IPS-15b (cell line): ENCODE measurements at regions not wholly inside any gene's neighbourhood (a gene's known extent, or its start where the extent isn't known, plus 50 kb on each side); places are given as distances from the start of the nearest gene placed in this dataset.

Experiments used
- H3K27me3 ChIP-seq: one replicate; pipeline ENCODE4 v1.6.1; 2013; ENCODE audit warnings: low read length; ENCODE audit not compliant: control insufficient read depth, insufficient read depth
- H3K36me3 ChIP-seq: one replicate; pipeline ENCODE4 v1.6.1; 2013; ENCODE audit warnings: low read length; ENCODE audit not compliant: control insufficient read depth, insufficient read depth
- H3K4me1 ChIP-seq: one replicate; pipeline ENCODE4 v1.6.1; 2013; ENCODE audit warnings: mild to moderate bottlenecking, low read length; ENCODE audit not compliant: control insufficient read depth, insufficient read depth
- H3K4me3 ChIP-seq: one replicate; pipeline ENCODE4 v1.5.1; 2013; ENCODE audit warnings: low read depth, low read length
- H3K9ac ChIP-seq: one replicate; pipeline ENCODE4 v1.6.1; 2013; ENCODE audit warnings: low read depth, mild to moderate bottlenecking, low read length
- H3K9me3 ChIP-seq: one replicate; pipeline ENCODE4 v1.6.1; 2013; ENCODE audit warnings: mild to moderate bottlenecking, low read length; ENCODE audit not compliant: control insufficient read depth, insufficient read depth

DNA sequence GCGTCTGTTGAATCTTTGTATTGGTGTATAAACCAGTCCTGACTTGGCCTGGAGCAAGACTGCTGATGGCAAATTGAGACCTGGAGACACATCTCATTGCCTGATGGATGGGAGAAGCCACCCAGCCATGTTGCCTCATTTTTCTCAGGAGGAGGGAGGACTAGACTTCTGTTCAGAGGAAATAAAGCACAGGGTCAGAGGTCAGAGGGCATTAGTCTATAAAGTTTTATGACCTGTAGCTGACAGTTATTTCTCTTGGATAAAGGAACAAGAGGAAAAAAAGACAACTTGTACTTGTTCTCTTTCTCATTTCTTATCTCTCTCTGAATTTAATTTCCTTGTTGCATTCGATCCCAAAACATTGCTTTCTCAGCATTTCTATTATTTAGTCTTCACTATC, 775.9 kb downstream of the SQOR start:
- Histone ChIP-seq H3K27me3 (no peaks in the 10 kb centered on the region), H3K9me3 (no peaks in the 10 kb centered on the region), H3K4me3 (no peak overlapping the region), H3K36me3 (no peaks in the 10 kb centered on the region), H3K9ac (no peak overlapping the region), H3K4me1 (peaks cover 3% of the 10 kb centered on the region)

DNA sequence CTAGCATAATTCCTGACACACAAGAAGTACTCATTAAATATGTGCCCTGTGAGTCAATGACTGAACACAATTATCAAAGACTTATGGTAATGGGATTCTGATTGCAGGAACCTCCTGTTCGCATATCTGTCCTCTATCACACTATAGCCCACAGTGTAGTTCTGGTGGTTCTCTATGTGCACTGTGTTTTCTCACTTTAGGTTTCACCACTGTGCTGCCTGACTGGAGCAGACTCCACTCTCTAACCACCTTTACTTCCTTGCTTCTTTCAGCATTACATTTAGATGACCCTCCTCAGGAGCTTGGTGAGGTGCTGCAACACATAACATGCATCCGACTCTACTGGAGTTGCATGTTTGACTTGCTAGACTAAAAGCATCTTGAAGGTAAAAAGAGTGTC, 777.1 kb downstream of the SQOR start:
- Histone ChIP-seq H3K9ac (no peak overlapping the region), H3K36me3 (no peaks in the 10 kb centered on the region), H3K4me3 (no peak overlapping the region), H3K4me1 (peaks cover 3% of the 10 kb centered on the region), H3K27me3 (no peaks in the 10 kb centered on the region), H3K9me3 (no peaks in the 10 kb centered on the region)

DNA sequence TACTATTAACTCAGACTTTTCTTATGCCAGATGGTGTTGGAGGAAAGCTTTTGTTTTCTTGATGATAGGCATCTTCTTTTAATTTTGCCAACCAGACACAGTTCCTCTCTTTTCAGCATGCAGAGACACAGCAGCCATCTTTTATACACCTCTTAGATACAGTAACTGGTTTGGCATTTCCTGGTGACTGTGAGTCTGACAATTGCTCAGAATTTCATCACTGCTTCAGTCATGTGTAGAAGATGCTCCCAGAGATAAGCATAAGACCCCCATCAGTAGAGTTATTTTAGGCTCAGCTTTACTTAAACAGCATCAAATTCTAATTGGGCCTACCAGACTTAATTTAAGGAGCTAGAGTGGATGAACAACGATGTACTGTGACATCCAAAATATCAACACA, 779.0 kb downstream of the SQOR start:
- H3K9ac ChIP-seq: no peak overlapping the region
- no peaks in the 10 kb centered on the region for H3K27me3 ChIP-seq
- no peak overlapping the region for H3K4me3 ChIP-seq
- H3K36me3 ChIP-seq: no peaks in the 10 kb centered on the region
- peaks cover 3% of the 10 kb centered on the region for H3K4me1 ChIP-seq
- no peaks in the 10 kb centered on the region for H3K9me3 ChIP-seq

DNA sequence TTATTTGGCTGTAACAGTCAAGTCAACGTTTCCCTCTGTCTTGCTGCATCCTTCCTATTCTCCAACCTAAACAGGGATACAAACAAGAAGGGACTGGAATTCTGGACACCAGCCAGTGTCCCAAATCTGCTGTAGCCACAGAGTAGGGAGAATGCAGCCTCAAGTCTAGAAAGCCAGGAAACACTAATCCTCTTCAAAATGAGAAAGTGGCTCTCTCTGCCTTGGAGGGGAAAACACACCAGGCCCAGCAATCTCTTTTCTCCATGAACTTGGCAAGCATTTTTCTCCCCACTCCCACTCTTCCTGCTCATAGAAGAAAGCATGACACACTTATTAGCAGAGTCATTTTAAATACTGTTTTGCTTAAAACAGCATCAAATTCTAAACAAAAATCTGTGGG, 781.7 kb downstream of the SQOR start:
- Histone ChIP-seq H3K9me3 (no peaks in the 10 kb centered on the region), H3K4me1 (no peaks in the 10 kb centered on the region)

DNA sequence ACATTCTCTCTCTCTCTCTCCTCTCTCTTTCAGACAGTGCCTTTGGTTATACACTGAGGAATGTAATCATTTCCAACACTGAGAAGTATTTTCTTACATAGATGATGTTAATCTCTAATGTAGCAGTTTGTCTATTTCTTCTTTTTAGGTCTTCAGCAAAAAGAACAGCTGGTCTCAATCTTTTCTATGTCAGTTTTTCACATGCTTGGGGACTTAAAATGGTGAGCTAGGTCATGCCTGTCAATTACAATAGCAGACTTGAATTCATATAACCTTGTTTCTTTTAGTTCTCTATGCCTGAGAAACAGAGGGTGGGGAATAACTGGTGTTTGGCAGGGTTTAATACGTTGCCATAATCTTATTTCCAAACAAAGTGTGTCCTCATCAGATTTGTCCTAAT, 786.2 kb downstream of the SQOR start:
- H3K9me3 ChIP-seq: no peaks in the 10 kb centered on the region
- H3K4me1 ChIP-seq: no peaks in the 10 kb centered on the region
- no peak overlapping the region for H3K9ac ChIP-seq
- H3K4me3 ChIP-seq: no peak overlapping the region
- H3K27me3 ChIP-seq: no peaks in the 10 kb centered on the region
- H3K36me3 ChIP-seq: no peaks in the 10 kb centered on the region

More for the DNA sequence above, 781.7 kb downstream of the SQOR start:
- no peaks in the 10 kb centered on the region for H3K27me3 ChIP-seq
- no peak overlapping the region for H3K9ac ChIP-seq
- H3K36me3 ChIP-seq: no peaks in the 10 kb centered on the region
- no peak overlapping the region for H3K4me3 ChIP-seq

DNA sequence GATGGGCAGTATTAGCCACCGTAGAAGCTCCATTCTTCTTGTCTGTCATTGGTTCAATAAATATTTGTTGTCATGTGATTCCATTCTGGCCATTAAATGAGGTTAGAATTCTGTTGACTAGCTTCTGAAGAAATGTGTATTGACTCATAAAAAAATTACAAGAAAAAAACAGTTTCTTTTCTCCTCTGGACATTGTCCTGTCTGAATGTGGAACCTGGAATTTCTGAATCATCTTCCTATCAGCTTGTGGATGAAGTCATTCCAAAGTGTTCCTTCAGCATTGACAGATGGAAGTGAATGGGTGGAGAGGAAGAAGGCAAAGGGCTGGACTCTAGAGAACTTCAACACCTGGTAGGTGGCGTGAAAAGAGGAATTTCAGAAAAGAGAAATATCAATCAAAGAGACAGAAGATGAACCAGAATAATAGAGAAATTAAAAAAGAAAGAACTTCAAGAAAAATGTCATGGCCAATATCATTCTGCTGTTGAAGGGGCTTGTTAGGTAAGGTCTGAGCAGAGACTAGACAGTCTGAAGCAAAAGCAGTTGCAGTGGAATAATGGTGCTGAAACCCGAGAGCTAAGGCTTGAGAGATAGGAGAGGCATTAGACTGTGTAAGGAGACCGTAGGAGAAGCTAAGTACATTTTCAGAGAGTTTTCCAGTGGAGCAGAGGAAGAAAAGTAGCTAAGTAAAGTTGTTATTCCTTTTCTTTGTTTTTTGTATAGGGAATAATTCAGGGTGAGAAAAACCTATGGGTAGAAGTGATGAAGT, 806.6 kb downstream of the SQOR start:
- Histone ChIP-seq H3K9me3 (no peaks in the 10 kb centered on the region), H3K4me3 (no peak overlapping the region), H3K4me1 (no peaks in the 10 kb centered on the region), H3K9ac (no peak overlapping the region), H3K27me3 (no peaks in the 10 kb centered on the region), H3K36me3 (no peaks in the 10 kb centered on the region)

DNA sequence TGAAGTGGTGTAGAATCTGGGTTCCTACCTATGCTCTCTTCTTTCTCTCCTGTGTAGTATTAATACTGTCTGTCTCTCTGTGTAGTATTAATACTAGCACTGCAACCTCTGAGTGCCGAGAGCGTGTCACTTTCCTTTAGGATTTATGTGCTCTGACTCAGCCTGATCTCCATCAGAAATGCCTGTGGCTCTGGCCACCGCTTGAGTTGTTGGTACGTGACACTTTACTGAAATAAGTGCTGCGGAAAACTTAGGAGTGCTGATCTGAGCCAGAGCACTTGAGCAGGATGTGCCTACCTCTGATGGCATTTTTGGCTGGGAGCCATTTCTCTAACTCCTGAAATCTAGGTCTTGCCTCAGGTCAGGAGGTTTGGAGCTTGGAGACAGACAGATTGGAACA, 807.4 kb downstream of the SQOR start:
- no peaks in the 10 kb centered on the region for H3K9me3 ChIP-seq
- H3K36me3 ChIP-seq: no peaks in the 10 kb centered on the region
- no peak overlapping the region for H3K9ac ChIP-seq

DNA sequence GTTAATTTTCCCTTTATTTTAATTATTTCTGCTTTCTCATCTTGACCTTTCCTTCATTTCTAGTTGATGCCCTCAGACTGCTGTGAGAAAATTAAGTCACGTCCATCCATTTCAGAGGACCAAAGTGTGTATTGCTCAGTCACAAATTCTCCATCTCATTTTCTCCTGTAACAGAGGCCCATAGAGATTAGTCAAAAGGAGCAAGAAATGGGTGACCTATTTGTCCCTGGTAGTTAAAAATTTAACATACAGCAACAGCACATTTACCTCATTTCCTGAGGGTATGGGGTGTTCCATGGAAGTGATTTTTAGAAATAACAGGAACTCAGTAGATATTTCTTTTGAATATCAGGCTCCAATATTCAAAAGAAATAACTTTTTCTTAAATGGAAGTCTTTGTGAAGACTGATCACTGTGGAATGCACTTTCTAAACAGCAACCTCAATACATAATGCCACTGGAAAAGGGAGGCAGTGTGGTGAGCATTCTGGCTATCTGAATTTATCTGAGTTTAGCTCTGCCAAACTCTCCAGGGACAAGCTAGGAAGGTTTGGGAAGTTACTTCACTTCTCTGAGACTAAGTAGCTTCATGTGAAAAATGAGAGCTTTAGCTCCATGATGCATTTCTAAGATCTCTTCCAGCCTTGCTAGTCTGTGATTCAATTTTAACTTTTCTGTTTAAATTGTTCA, 808.2 kb downstream of the SQOR start:
- no peak overlapping the region for H3K4me3 ChIP-seq
- H3K9me3 ChIP-seq: no peaks in the 10 kb centered on the region
- H3K27me3 ChIP-seq: no peaks in the 10 kb centered on the region
- H3K36me3 ChIP-seq: no peaks in the 10 kb centered on the region
- H3K9ac ChIP-seq: no peak overlapping the region
- no peaks in the 10 kb centered on the region for H3K4me1 ChIP-seq

More for the DNA sequence above, 807.4 kb downstream of the SQOR start:
- Histone ChIP-seq H3K4me3 (no peak overlapping the region), H3K27me3 (no peaks in the 10 kb centered on the region), H3K4me1 (no peaks in the 10 kb centered on the region)

DNA sequence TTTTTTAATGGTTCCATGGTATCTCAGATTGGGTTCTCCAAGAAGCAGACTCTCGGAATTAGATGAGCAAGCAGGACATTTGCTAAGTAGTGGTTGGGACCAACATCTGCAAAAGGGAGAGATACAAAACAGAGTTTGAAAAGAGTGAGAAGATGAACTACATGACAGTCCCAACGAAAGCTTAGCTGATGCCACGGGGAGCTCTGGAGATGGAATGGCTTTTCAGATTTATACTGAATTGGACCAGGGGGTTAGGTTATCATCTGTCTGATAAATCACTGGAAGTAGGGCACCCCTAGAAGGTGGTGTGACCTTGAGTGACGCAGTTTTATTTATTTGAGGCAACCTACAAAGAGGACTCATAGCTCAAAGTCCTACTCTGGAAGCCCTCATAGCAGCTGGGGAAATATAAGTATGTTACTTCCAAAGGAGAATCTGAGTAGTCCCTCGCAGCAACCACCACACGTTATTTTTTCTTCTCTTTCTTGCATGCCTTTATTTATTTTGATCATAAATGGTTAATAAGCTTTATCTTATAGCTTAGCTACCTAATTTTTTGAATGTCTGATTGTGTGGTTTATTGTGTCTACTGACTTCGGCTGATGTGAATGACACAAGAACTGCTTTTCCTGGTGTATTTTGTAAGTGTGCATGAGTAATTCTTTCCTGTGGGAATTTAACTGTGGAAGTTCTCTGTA, 815.4 kb downstream of the SQOR start:
- H3K4me1 ChIP-seq: no peaks in the 10 kb centered on the region
- no peak overlapping the region for H3K9ac ChIP-seq
- no peaks in the 10 kb centered on the region for H3K27me3 ChIP-seq
- no peaks in the 10 kb centered on the region for H3K36me3 ChIP-seq
- no peaks in the 10 kb centered on the region for H3K9me3 ChIP-seq
- no peak overlapping the region for H3K4me3 ChIP-seq

DNA sequence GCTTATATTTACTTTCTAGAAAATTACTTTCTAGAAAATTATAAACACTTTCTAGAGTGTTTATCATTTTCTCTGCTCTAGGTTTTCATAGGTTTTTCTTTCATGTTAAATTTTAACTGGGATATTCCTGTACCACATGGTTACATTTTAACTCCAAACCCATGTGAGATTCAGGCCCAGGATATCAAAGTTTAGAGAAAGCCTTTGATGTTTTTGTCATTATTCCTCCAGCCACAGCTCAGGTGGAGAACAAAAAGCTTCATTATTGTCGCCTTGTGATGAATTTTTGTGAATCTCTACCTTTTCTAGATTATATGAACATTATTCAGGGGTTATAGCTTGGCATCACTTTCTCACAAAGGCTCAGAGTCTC, 816.0 kb downstream of the SQOR start:
- H3K9me3 ChIP-seq: no peaks in the 10 kb centered on the region

DNA sequence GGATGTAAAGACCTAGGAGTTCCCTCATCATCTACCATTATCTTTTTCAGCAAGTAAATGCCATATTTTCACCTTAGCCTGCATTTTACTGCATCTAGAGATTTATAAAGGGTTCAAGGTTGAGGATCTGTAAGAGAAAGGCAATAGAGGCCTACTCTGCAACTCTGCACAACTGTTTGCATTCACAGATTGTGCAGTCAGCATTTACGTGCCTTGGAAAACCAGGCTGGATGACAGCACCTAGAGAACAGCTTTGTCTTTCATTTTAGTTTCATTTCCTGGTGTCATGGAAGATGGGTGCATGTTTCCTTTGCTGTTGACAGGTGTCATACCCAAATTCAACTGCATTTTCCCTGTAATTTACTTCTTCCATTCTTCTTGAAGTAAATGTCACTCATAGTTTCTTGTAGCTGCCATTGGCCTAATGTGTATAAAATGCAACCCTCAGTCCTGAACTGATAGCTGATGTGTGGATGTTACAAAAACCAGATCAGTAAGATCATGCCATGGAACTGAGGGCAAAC, 817.5 kb downstream of the SQOR start:
- Histone ChIP-seq H3K4me3 (no peak overlapping the region), H3K9me3 (no peaks in the 10 kb centered on the region), H3K36me3 (no peaks in the 10 kb centered on the region), H3K27me3 (no peaks in the 10 kb centered on the region), H3K4me1 (no peaks in the 10 kb centered on the region), H3K9ac (no peak overlapping the region)

More for the DNA sequence above, 816.0 kb downstream of the SQOR start:
- no peaks in the 10 kb centered on the region for H3K27me3 ChIP-seq
- H3K4me1 ChIP-seq: no peaks in the 10 kb centered on the region
- H3K36me3 ChIP-seq: no peaks in the 10 kb centered on the region
- no peak overlapping the region for H3K9ac ChIP-seq
- H3K4me3 ChIP-seq: no peak overlapping the region
